Gastrocnemius medialis (tissue), 4 donors: ENCODE measurements at regions not wholly inside any gene's neighbourhood (a gene's known extent, or its start where the extent isn't known, plus 50 kb on each side); places are given as distances from the start of the nearest gene placed in this dataset.

Source experiments
- ATAC-seq, 2 donors: fragments of 150-250 bp; one replicate each; pipeline ENCODE4 v1.9.1; 2016
- DNase-seq, 2 donors: peaks; one replicate each; pipeline ENCODE4 v3.0.0-alpha.2; 2019
- H3K27ac ChIP-seq, 4 donors: fragments of 200-600 bp; sonication (generic); 1 replicate in 1 of 4; 2 replicates in 3 of 4; pipeline ENCODE4 v1.5.1; 2016 to 2018; ENCODE audit warnings: mild to moderate bottlenecking in 2 of 4, moderate library complexity in 1 of 4
- H3K27me3 ChIP-seq, 3 donors: fragments of 200-600 bp; sonication (generic) in 2 of 3; 1 replicate in 1 of 3; 2 replicates in 2 of 3; pipeline versions ENCODE4 v1.5.1 to v1.6.0; 2016 to 2019; ENCODE audit warnings: mild to moderate bottlenecking in 1 of 3, moderate library complexity in 1 of 3
- H3K36me3 ChIP-seq, 2 donors: fragments of 200-600 bp; sonication (generic) in 1 of 2; one replicate each; pipeline ENCODE4 v1.5.1; 2017 to 2018
- H3K4me1 ChIP-seq, 2 donors: fragments of 200-600 bp; sonication (generic) in 1 of 2; one replicate each; pipeline ENCODE4 v1.5.1; 2016 to 2017; ENCODE audit warnings: mild to moderate bottlenecking in 2 of 2
- H3K4me3 ChIP-seq, 4 donors: fragments of 200-600 bp; sonication (generic) in 3 of 4; 1 replicate in 1 of 4; 2 replicates in 3 of 4; pipeline ENCODE4 v1.5.1; 2016 to 2019; ENCODE audit warnings: mild to moderate bottlenecking in 2 of 4
- H3K9me3 ChIP-seq, 3 donors: fragments of 200-600 bp; sonication (generic) in 2 of 3; 1 replicate in 1 of 3; 2 replicates in 2 of 3; pipeline ENCODE4 v1.5.1; 2016 to 2019
- CTCF ChIP-seq, 5 experiments: fragments of 450-650 bp in 3 of 5; fragments of 200-600 bp in 2 of 5; sonication (generic) in 2 of 5; IDR thresholded peaks in 4 of 5; conservative IDR thresholded peaks in 1 of 5; 1 replicate in 4 of 5; 2 replicates in 1 of 5; pipeline ENCODE4 v1.5.1; 2016 to 2019; ENCODE audit warnings: antibody characterized with exemption in 5 of 5, mild to moderate bottlenecking in 3 of 5, moderate library complexity in 3 of 5
- POLR2A ChIP-seq, 2 donors: fragments of 450-650 bp; IDR thresholded peaks; one replicate each; pipeline ENCODE4 v1.6.1; 2017; ENCODE audit warnings: antibody characterized with exemption in 2 of 2, mild to moderate bottlenecking in 2 of 2, moderate library complexity in 2 of 2
- in situ Hi-C, 4 donors: fragments of 200-750 bp; cut with MboI; loops; one replicate each; pipeline versions ENCODE4 v1.15.0 to v1.8.0; 2017; ENCODE audit warnings: low sequenced_read_pairs in 4 of 4
- intact Hi-C: fragments of 100-400 bp; cut with DNase I; formaldehyde crosslinking; loops from one replicate; pipeline ENCODE4 v1.15.1; 2023; ENCODE audit warnings: low total_unique reads

- in situ Hi-C loops: loop anchor here in 2 of 4 donors (25.0 kb wide), 2 partner anchors 366 to 516 kb away; partner anchors contain the start of gene NCAM1 (in 1 of the 2)
- H3K4me1 ChIP-seq: peaks cover 7 to 28% of the 10 kb centered on the region in 2 donors
- no peak overlapping the region for H3K27ac ChIP-seq
- DNase-seq (no peak), ATAC-seq (no peak)
- no peaks in the 10 kb centered on the region for H3K36me3 ChIP-seq
- TF ChIP-seq CTCF (IDR thresholded peaks at IDR 0.05 in 4 of 5, conservative IDR thresholded peaks at IDR 0.05 in 1 of 5): no peak
- TF ChIP-seq POLR2A (IDR thresholded peaks at IDR 0.05): no peak
- H3K4me3 ChIP-seq: no peak overlapping the region
- intact Hi-C loops: loop anchor here (5.0 kb wide), 1 partner anchor 46 kb away; no protein-coding TSS in a partner anchor
- no peaks in the 10 kb centered on the region for H3K27me3 ChIP-seq
- H3K9me3 ChIP-seq: no peaks in the 10 kb centered on the region
These were observed 335.7 kb upstream of the PLET1 start for GRCh38 chr11:112596324-112596723.

GRCh38 chr11:112597286-112597790 lies 336.7 kb upstream of the PLET1 start:
- no peaks in the 10 kb centered on the region for H3K27me3 ChIP-seq
- ATAC-seq (no peak), DNase-seq (no peak)
- no peak for TF ChIP-seq CTCF (IDR thresholded peaks at IDR 0.05 in 4 of 5, conservative IDR thresholded peaks at IDR 0.05 in 1 of 5)
- TF ChIP-seq POLR2A (IDR thresholded peaks at IDR 0.05): no peak
- H3K4me3 ChIP-seq: no peak overlapping the region
- peaks cover 7 to 32% of the 10 kb centered on the region in 2 donors for H3K4me1 ChIP-seq
- no peaks in the 10 kb centered on the region for H3K9me3 ChIP-seq
- H3K27ac ChIP-seq: no peak overlapping the region
- H3K36me3 ChIP-seq: no peaks in the 10 kb centered on the region
- intact Hi-C loops (loop anchor here (5.0 kb wide), 1 partner anchor 45 kb away; no protein-coding TSS in a partner anchor), in situ Hi-C loops (loop anchor here in 2 of 4 donors (25.0 kb wide), 2 partner anchors 365 to 515 kb away; partner anchors contain the start of gene NCAM1 (in 1 of the 2))

DNA sequence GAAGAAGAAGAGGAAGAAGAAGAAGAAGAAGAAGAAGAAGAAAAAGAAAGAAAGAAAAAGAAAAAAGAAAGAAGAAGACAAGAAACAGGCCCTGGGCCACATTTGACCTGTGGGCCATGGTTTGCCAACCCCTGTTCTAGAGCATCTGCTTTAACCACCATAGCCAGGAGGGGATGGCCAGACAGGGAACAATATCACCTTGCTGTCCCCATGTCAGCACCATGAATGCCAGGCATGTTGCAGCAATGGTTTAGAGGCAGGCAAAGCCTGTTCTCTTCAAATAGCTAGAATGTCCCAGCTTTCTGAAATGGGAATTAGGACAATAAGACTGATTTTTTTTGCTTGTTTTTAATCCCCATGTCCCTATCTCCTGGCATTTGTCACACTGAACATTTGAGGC lies 338.6 kb upstream of the PLET1 start:
- ATAC-seq (peak; percentile 56 to 67), DNase-seq (no peak)
- intact Hi-C loops: loop anchor here (5.0 kb wide), 1 partner anchor 43 kb away; no protein-coding TSS in a partner anchor
- no peak for TF ChIP-seq CTCF (IDR thresholded peaks at IDR 0.05 in 4 of 5, conservative IDR thresholded peaks at IDR 0.05 in 1 of 5)
- H3K27me3 ChIP-seq: no peaks in the 10 kb centered on the region
- no peaks in the 10 kb centered on the region for H3K9me3 ChIP-seq
- peaks cover 7 to 24% of the 10 kb centered on the region in 2 donors for H3K4me1 ChIP-seq
- H3K27ac ChIP-seq: peak overlapping the region in 3 of 4 donors; percentile 15 to 82 (median 39)
- H3K36me3 ChIP-seq: no peaks in the 10 kb centered on the region
- in situ Hi-C loops: loop anchor here in 2 of 4 donors (25.0 kb wide), 2 partner anchors 363 to 513 kb away; partner anchors contain the start of gene NCAM1 (in 1 of the 2)
- no peak overlapping the region for H3K4me3 ChIP-seq

DNA sequence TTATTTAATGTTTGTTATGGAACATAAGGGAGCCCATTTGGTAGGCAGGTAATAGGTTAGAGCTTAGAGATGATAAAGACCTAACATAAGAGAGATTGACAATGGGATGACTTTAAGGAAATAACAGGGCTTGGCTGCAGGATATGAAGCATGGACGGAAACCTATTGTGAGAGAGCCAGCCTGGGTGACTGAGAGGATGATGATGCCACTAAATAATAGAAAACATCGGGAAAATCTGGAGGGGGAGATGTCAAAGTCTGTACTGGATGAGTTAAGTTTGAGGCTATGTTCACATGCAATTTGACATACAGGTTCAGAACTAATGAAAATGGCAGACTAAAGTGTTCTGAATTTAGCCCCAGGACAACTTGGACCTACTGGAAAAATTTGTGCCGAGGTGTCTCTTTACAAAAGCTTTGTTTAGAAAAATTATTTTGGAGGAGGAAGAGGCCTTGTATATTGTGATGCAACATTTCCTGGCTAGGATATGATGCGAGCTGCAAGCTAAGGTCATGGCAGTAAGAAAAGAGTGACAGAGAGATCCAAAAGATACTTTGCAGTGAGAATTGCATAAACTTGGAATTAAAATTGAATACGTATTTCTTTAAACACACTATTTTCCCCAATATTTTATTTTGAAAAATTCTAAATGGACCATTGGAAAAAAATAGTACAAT lies 339.3 kb upstream of the PLET1 start:
- intact Hi-C loops: loop anchor here (5.0 kb wide), 1 partner anchor 42 kb away; no protein-coding TSS in a partner anchor
- no peak for DNase-seq
- Histone ChIP-seq H3K4me3 (no peak overlapping the region), H3K27ac (peak overlapping the region in 2 of 4 donors; percentile 39 to 82), H3K27me3 (no peaks in the 10 kb centered on the region), H3K4me1 (peaks cover 7 to 24% of the 10 kb centered on the region in 2 donors), H3K9me3 (no peaks in the 10 kb centered on the region), H3K36me3 (no peaks in the 10 kb centered on the region)
- TF ChIP-seq CTCF (IDR thresholded peaks at IDR 0.05 in 4 of 5, conservative IDR thresholded peaks at IDR 0.05 in 1 of 5): no peak
- no peak for TF ChIP-seq POLR2A (IDR thresholded peaks at IDR 0.05)
- peak; percentile 87 to 92 for ATAC-seq
- in situ Hi-C loops: loop anchor here in 2 of 4 donors (5.0 to 25.0 kb wide), 3 partner anchors 57 to 512 kb away; partner anchors contain the start of gene NCAM1 (in 1 of the 2)
